Head of caudate nucleus (tissue), 42 donors: ENCODE measurements at regions not wholly inside any gene's neighbourhood (a gene's known extent, or its start where the extent isn't known, plus 50 kb on each side); places are given as distances from the start of the nearest gene placed in this dataset.
A peak's percentile ranks its signal among the peaks of the same experiment; 100 is the strongest.
"Not testable (repeated sequence)": the region's sequence is repeated elsewhere in the genome, so short reads cannot be mapped to it uniquely, and the experiment has no call there.

Source experiments
- DNase-seq, 42 donors: peaks; one replicate each; pipeline versions ENCODE4 v3.0.0 to v3.0.0-alpha.2; 2020 to 2021; ENCODE audit warnings: mixed read lengths in 7 of 42
- intact Hi-C: fragments of 100-400 bp; cut with DNase I; formaldehyde crosslinking; loops from one replicate; pipeline ENCODE4 v1.15.0; 2022

DNA sequence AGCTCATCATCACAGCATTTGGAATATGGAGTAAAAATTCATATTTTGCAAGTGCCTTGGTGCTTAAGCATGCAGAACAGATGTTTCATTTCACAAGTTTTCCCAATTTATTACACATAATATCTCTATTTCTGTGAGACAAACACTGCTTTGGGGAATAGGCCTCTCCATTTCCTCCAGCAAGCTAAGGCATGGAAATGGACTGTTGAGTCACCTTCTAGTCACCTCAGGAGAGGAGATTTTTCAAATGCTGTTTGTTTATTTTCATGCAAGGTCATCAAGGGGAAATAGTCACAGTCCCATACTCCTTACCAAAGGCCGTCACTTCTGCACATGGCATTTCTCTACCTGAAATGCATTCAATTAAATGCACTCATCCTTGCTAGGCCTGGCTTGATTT is 57.4 kb upstream of the NUTM2D start:
- intact Hi-C loops, DNase-seq: not testable (repeated sequence)

DNA sequence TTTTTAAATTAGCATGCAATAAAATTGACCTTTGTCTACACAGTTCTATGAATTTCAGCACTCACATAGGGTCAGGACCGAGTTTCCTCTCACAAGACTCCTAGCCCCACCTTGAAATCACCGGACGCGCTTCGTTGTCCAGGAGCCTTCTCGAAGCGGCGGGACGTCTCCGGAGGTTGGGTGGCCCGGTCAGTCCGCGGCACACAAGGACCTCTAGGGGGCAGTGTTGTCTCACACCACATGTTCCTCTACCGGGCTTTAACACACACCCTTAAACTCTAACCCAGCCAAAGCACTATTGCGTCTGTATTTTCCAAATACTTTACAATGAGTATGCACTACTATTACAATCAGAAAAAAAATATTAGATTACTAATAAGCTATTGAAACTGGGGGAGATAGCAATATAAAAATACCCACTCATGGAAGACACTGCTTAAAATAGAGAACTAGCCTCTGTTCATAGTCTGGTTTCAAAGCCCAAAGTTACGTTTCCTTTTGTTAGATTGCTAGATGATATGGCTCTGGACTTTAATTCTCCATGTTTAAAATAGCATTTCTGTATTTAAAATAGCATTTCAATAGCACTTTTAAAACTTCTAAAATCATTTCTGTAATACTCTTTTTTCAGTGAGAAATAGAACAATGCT is 56.0 kb upstream of the NUTM2D start:
- DNase-seq = peak in 38 of 42 donors; percentile 2 to 79 (median 39)
- intact Hi-C loops = not testable (repeated sequence)

DNA sequence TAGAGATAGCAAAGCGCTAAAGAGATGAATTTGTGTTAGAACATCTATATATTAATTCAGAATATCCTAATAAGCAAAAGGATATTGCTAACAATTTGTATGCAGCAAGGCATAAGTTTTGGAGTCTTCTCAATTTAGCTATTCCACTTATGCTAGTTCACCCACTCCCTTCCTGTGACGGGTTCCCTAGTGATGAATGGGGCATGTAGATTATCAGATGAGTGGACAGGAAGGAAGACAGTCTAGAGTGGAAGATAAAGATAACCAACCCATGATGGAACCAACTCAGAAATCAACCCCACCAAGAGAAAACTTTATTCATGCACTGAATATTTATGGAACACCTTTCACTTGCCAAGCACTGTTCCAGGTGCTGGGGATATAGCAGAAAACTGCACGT is 55.4 kb upstream of the NUTM2D start:
- DNase-seq, intact Hi-C loops: not testable (repeated sequence)

DNA sequence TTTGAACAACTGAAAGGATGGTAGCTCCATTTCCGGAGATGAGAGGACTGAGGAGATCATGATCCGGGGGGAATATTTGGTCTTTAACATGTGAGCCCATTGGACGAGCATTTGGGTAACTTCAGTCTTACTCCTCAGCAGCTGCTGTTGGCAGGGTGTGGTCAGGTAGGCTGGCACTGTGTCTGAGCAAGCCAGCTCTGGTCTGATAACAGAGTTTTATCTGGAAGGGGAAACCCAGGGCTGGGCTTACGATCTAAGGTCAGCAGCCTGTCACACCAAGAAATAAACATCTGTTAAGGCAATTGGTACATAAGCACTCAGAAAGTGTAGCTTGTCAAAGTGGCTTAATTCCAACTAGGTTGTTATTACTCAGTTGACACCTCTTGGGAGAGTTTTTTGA is 53.8 kb upstream of the NUTM2D start:
- intact Hi-C loops, DNase-seq: not testable (repeated sequence)

DNA sequence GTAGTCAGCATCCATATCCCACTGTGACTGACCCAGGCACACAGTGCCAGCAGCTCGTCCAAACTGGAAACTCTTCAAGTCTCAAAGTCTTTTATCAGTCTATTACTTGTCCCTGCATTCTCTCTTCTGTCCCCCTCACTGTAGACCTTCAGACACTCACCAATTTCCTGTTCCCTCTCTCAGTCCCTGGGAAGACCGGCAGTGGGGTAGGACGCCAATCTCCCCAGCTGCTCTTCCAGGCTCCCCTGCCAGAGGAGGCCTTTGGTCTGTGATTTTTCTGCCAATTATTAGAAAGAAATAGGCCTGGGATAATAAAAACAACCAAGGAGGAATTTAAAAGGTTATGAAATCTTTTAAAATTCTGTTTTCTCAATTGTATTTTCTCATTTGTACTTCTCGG is 50.9 kb upstream of the NUTM2D start:
- intact Hi-C loops, DNase-seq: not testable (repeated sequence)
